ENCODE measurements at regions not wholly inside any gene's neighbourhood (a gene's known extent, or its start where the extent isn't known, plus 50 kb on each side); places are given as distances from the start of the nearest gene placed in this dataset.

GRCh38 chr3:150145659-150146058 is 175.0 kb upstream of the PFN2 start:
- H3K27ac ChIP-seq (ENCODE audit: low read depth in 1 of 2, low read length in 2 of 2): no peak overlapping the region
- H3K36me3 ChIP-seq (ENCODE audit: insufficient read depth, low read length): no peaks in the 10 kb centered on the region
- intact Hi-C loops (cut with DNase I, micrococcal nuclease): no loop called here
- POLR2A ChIA-PET: no interaction called here
- DNase-seq: no peak
- CTCF ChIA-PET: no interaction called here
- no peaks in the 10 kb centered on the region for H3K9me3 ChIP-seq (ENCODE audit: control insufficient read depth in 1 of 2, insufficient read depth in 1 of 2, low read length in 2 of 2)
- H3K4me3 ChIP-seq (ENCODE audit: low read length): no peak overlapping the region
- H3K9me3 Mint-ChIP-seq: no peaks in the 10 kb centered on the region
- H3K4me1 Mint-ChIP-seq (ENCODE audit: low read depth): no peaks in the 10 kb centered on the region
- peaks cover 8% of the 10 kb centered on the region for H3K27me3 Mint-ChIP-seq
- H3K4me1 ChIP-seq (ENCODE audit: insufficient read depth, low read length): no peaks in the 10 kb centered on the region
- TF ChIP-seq CTCF (IDR thresholded peaks at IDR 0.05): no peak
- H3K27ac Mint-ChIP-seq: no peak overlapping the region
- ATAC-seq (ENCODE audit: poor library complexity): no peak
- H3K4me3 Mint-ChIP-seq: no peak overlapping the region
- H3K27me3 ChIP-seq (ENCODE audit: control insufficient read depth in 1 of 2, insufficient read depth in 2 of 2, low read length in 2 of 2): no peaks in the 10 kb centered on the region
- no peaks in the 10 kb centered on the region for H3K36me3 Mint-ChIP-seq (ENCODE audit: low read depth)

- intact Hi-C loops (cut with DNase I, micrococcal nuclease): no loop called here
- CTCF ChIA-PET: no interaction called here
Observed at GRCh38 chr3:150144191-150144708, 173.6 kb upstream of the PFN2 start.

GRCh38 chr3:150142936-150143335 is 172.2 kb upstream of the PFN2 start:
- no peak for DNase-seq
- intact Hi-C loops (cut with DNase I, micrococcal nuclease): no loop called here
- Mint-ChIP-seq H3K4me3 (no peak overlapping the region), H3K9me3 (no peaks in the 10 kb centered on the region), H3K4me1 (ENCODE audit: low read depth) (no peaks in the 10 kb centered on the region), H3K27ac (no peak overlapping the region), H3K27me3 (peaks cover 5% of the 10 kb centered on the region), H3K36me3 (ENCODE audit: low read depth) (no peaks in the 10 kb centered on the region)
- Histone ChIP-seq H3K9me3 (ENCODE audit: control insufficient read depth in 1 of 2, insufficient read depth in 1 of 2, low read length in 2 of 2) (no peaks in the 10 kb centered on the region), H3K27ac (ENCODE audit: low read depth in 1 of 2, low read length in 2 of 2) (no peak overlapping the region), H3K36me3 (ENCODE audit: insufficient read depth, low read length) (no peaks in the 10 kb centered on the region), H3K27me3 (ENCODE audit: control insufficient read depth in 1 of 2, insufficient read depth in 2 of 2, low read length in 2 of 2) (no peaks in the 10 kb centered on the region), H3K4me1 (ENCODE audit: insufficient read depth, low read length) (no peaks in the 10 kb centered on the region), H3K4me3 (ENCODE audit: low read length) (no peak overlapping the region)
- no peak for TF ChIP-seq CTCF (IDR thresholded peaks at IDR 0.05)
- POLR2A ChIA-PET: no interaction called here
- CTCF ChIA-PET: no interaction called here
- no peak for ATAC-seq (ENCODE audit: poor library complexity)

More at GRCh38 chr3:150144191-150144708, 173.6 kb upstream of the PFN2 start:
- H3K4me3 ChIP-seq (ENCODE audit: low read length): no peak overlapping the region
- DNase-seq (no peak), ATAC-seq (ENCODE audit: poor library complexity) (no peak)
- H3K4me1 ChIP-seq (ENCODE audit: insufficient read depth, low read length): no peaks in the 10 kb centered on the region
- no peak for TF ChIP-seq CTCF (IDR thresholded peaks at IDR 0.05)
- no peak overlapping the region for H3K27ac Mint-ChIP-seq
- H3K9me3 Mint-ChIP-seq: no peaks in the 10 kb centered on the region
- H3K27me3 Mint-ChIP-seq: peaks cover 5% of the 10 kb centered on the region
- H3K4me1 Mint-ChIP-seq (ENCODE audit: low read depth): no peaks in the 10 kb centered on the region
- H3K27me3 ChIP-seq (ENCODE audit: control insufficient read depth in 1 of 2, insufficient read depth in 2 of 2, low read length in 2 of 2): no peaks in the 10 kb centered on the region
- no peaks in the 10 kb centered on the region for H3K9me3 ChIP-seq (ENCODE audit: control insufficient read depth in 1 of 2, insufficient read depth in 1 of 2, low read length in 2 of 2)
- POLR2A ChIA-PET: no interaction called here
- H3K27ac ChIP-seq (ENCODE audit: low read depth in 1 of 2, low read length in 2 of 2): no peak overlapping the region
- H3K4me3 Mint-ChIP-seq: no peak overlapping the region
- H3K36me3 Mint-ChIP-seq (ENCODE audit: low read depth): no peaks in the 10 kb centered on the region
- H3K36me3 ChIP-seq (ENCODE audit: insufficient read depth, low read length): no peaks in the 10 kb centered on the region
